ENCODE measurements at regions not wholly inside any gene's neighbourhood (a gene's known extent, or its start where the extent isn't known, plus 50 kb on each side); places are given as distances from the start of the nearest gene placed in this dataset.

DNA sequence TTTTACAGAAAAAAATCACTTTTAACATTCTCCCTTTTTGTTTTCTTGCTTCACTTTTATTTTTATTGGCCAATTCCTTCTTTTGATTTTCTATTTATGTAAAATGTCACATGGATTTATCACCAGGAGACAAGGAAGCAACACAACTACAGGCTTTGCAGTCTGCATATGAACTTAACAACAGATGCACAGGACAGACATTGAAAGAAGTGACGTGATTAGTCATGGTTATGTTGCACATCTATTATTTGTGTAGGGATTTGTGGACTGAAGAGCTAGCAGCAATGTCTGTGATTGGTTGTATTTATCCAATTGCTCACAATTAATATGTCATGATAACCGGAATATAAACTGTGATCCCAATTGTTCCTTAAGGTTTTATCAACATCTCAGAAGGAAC is 147.8 kb upstream of the KLF3 start:
- WGBS, 2 donors, result 46% methylated on average over 2 of the region's 2 CpGs
- no peak overlapping the region for H3K4me3 ChIP-seq (ENCODE audit: low read depth, poor library complexity, severe bottlenecking)
- TF ChIP-seq POLR2A (IDR thresholded peaks at IDR 0.05) (no peak), CTCF (IDR thresholded peaks at IDR 0.05) (no peak)
- intact Hi-C loops (cut with DNase I; ENCODE audit: low total_unique reads), result no loop called here
- no peak for DNase-seq (ENCODE audit: low spot score in 2 of 2)

GRCh38 chr4:38519666-38520065 is 144.3 kb upstream of the KLF3 start:
- no peak overlapping the region for H3K4me3 ChIP-seq (ENCODE audit: low read depth, poor library complexity, severe bottlenecking)
- no peak for TF ChIP-seq POLR2A (IDR thresholded peaks at IDR 0.05)
- no peak for TF ChIP-seq CTCF (IDR thresholded peaks at IDR 0.05)
- DNase-seq (ENCODE audit: low spot score in 2 of 2), result no peak
- WGBS, 2 donors, result 44 to 63% methylated on average over 1 of the region's 1 CpG
- intact Hi-C loops (cut with DNase I; ENCODE audit: low total_unique reads), result no loop called here

- H3K4me3 ChIP-seq (ENCODE audit: low read depth, poor library complexity, severe bottlenecking), result no peak overlapping the region
- 50 to 60% methylated on average over 5 of the region's 5 CpGs for WGBS, 2 donors
- DNase-seq (ENCODE audit: low spot score in 2 of 2), result no peak
- no peak for TF ChIP-seq POLR2A (IDR thresholded peaks at IDR 0.05)
- TF ChIP-seq CTCF (IDR thresholded peaks at IDR 0.05), result no peak
- intact Hi-C loops (cut with DNase I; ENCODE audit: low total_unique reads), result no loop called here
Measured at GRCh38 chr4:38523054-38523453, 140.9 kb upstream of the KLF3 start.

DNA sequence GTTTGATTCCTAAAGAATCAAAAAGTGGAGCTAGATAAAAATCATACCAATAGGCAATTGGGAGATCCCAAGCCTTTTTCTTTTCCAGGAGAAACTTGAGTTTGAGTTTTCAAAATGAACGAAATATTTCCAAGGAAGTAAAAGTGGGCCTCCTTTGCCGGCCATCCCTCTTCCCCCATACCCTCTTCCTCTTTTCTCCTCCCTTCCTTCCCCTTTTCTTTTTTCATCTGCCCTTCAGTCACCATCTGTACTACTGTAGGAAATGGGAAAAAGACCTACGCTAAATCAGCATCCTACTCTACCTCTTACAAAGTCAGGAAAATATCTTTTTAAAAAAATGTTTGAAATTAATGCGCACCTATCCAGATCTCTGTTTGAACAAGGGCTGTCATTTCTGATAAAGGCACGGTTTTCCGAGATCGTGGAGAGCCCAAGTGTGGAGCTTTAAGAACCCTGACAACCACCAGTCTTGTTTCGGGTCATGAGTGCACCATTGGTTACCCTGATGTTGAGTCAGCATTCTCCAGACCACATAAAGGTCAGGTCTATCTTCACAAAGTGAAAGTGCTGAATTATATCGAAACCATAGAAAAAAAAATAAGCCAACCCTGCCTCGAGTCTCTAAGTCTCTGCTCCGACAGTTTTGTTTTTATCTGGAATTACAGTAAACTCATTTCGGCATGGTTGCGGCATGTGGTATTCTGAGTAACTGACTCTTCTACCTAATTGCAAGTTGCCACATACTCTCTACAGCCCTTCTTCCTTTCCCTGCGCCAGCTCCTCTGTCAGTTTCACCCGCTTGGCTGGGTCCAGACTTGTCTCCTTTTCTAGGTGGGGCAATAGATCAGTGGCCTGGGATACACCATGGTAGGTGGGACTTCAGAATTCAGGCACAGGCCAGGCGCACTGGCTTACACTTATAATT is 140.2 kb upstream of the KLF3 start:
- peak in 1 of 2 donors; percentile 40 for DNase-seq (ENCODE audit: low spot score in 2 of 2)
- H3K4me3 ChIP-seq (ENCODE audit: low read depth, poor library complexity, severe bottlenecking), result no peak overlapping the region
- 58 to 61% methylated on average over 16 of the region's 16 CpGs for whole genome bisulfite sequencing, 2 donors
- intact Hi-C loops (cut with DNase I; ENCODE audit: low total_unique reads), result no loop called here
- TF ChIP-seq CTCF (IDR thresholded peaks at IDR 0.05), result no peak
- TF ChIP-seq POLR2A (IDR thresholded peaks at IDR 0.05), result no peak

- intact Hi-C loops (cut with DNase I; ENCODE audit: low total_unique reads), result no loop called here
- DNase-seq (ENCODE audit: low spot score in 2 of 2), result no peak
- H3K4me3 ChIP-seq (ENCODE audit: low read depth, poor library complexity, severe bottlenecking), result no peak overlapping the region
- TF ChIP-seq CTCF (IDR thresholded peaks at IDR 0.05) (no peak), POLR2A (IDR thresholded peaks at IDR 0.05) (no peak)
- 46 to 83% methylated on average over 5 of the region's 5 CpGs for WGBS, 2 donors
Measured at GRCh38 chr4:38526412-38526811, 137.6 kb upstream of the KLF3 start.
